Effector memory CD4-positive, alpha-beta T cell (primary cell): ENCODE measurements at regions not wholly inside any gene's neighbourhood (a gene's known extent, or its start where the extent isn't known, plus 50 kb on each side); places are given as distances from the start of the nearest gene placed in this dataset.
"Not testable (repeated sequence)": the region's sequence is repeated elsewhere in the genome, so short reads cannot be mapped to it uniquely, and the experiment has no call there.

Source experiments
- DNase-seq, 3 donors: peaks; one replicate each; pipeline ENCODE4 v3.0.0-alpha.2; 2020
- H3K27ac ChIP-seq: 2 replicates; pipeline ENCODE4 v1.7.0; 2013; ENCODE audit warnings: mild to moderate bottlenecking, low read length, moderate library complexity; ENCODE audit not compliant: insufficient read depth, poor library complexity, severe bottlenecking
- H3K27me3 ChIP-seq: replicated peaks from 2 replicates; pipeline ENCODE4 v1.7.0; 2013; ENCODE audit warnings: mild to moderate bottlenecking, low read length; ENCODE audit not compliant: insufficient read depth, control insufficient read depth, poor library complexity, severe bottlenecking
- H3K36me3 ChIP-seq: 2 replicates; pipeline ENCODE4 v1.7.0; 2013; ENCODE audit warnings: mild to moderate bottlenecking, low read length, moderate library complexity; ENCODE audit not compliant: control insufficient read depth, insufficient read depth
- H3K4me1 ChIP-seq: 2 replicates; pipeline ENCODE4 v1.7.0; 2013; ENCODE audit warnings: low read length, mild to moderate bottlenecking; ENCODE audit not compliant: control insufficient read depth, insufficient read depth, poor library complexity, severe bottlenecking
- H3K4me3 ChIP-seq: 2 replicates; pipeline ENCODE4 v1.7.0; 2013; ENCODE audit warnings: low read length, low read depth, mild to moderate bottlenecking; ENCODE audit not compliant: insufficient read depth, poor library complexity, severe bottlenecking
- H3K9me3 ChIP-seq: 2 replicates; pipeline ENCODE4 v1.7.0; 2013; ENCODE audit warnings: mild to moderate bottlenecking, low read length, moderate library complexity; ENCODE audit not compliant: control insufficient read depth

DNA sequence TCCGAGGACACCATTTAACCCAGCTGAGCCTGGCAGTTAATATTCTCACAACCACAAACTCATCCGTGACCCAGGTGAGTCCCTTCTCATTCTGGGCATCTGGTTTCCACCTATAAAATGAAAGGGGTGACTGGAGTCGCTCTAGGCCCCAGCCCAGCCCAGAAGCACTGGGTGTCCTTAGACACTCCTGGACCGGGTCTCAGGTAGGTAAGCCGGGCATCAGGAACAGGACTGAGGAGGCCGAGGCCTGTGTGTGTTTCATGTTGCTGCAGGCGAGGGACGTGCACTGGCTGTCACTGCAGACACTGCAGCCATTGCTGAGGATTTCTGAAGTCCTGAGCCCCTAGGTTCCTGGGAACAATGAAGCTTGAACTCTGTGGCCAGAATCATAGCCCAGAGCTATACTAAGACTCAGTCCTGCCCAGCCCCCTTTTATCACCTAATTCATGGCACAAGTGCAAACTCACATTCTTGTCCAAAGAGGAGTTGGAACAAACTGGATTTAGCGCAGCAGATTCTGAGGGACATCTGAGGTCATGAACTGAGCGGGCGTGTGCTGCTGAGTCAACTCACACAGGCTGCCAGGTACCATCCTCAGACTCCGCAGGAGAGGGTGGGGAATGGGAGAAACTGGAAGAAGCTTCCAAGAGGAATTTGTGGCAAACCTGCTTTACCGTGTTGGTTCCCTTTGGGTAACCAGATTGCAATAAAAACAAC is 184.9 kb downstream of the FAM43A start:
- Histone ChIP-seq H3K27ac (no peak overlapping the region), H3K36me3 (no peaks in the 10 kb centered on the region), H3K9me3 (no peaks in the 10 kb centered on the region), H3K4me1 (no peaks in the 10 kb centered on the region), H3K27me3 (no peaks in the 10 kb centered on the region), H3K4me3 (no peak overlapping the region)
- DNase-seq, result no peak

GRCh38 chr3:194871143-194871863 is 185.6 kb downstream of the FAM43A start:
- no peaks in the 10 kb centered on the region for H3K9me3 ChIP-seq
- H3K4me3 ChIP-seq, result no peak overlapping the region
- H3K27ac ChIP-seq, result no peak overlapping the region
- no peaks in the 10 kb centered on the region for H3K4me1 ChIP-seq
- DNase-seq, result no peak
- no peaks in the 10 kb centered on the region for H3K36me3 ChIP-seq
- H3K27me3 ChIP-seq, result no peaks in the 10 kb centered on the region

DNA sequence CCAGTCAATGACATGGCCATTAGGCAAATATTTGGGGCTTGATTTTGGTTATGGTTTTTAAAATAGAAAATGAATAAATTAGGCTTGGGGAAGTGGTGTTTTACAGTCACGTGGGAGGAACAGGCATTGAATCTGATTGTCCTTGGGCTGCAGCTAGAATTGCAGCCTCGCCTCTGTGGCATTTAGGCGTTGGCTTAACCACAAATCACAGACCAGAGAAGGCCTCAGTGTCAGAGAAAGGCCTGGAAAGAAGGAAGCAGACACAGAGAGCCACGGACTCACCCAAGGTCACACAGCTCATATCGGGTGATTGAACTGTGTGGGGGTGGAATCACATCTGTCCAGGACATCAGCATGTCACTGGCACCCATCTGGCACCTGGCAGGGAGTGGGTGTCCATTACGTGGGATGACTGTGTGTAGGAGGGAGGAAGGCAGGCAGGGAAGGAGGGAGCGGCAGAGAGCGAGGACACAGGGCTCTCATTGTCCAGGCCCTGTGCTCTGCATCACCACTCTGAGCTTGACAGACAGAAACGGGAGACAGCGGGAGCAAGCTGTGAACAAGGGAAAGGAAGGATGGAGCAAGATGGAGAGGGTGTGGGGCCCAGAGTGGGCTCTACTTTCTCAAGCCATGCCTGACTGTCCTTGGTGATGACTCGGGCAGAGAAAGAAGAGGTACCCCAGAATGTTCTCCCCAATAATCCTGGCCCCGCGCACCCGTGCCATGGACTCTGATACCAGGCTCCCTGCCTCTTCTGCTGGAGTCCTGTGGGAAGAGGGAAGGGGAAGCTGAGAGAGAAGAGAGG is 186.4 kb downstream of the FAM43A start:
- Histone ChIP-seq H3K27me3 (no peaks in the 10 kb centered on the region), H3K27ac (no peak overlapping the region), H3K36me3 (no peaks in the 10 kb centered on the region), H3K9me3 (no peaks in the 10 kb centered on the region), H3K4me3 (no peak overlapping the region), H3K4me1 (no peaks in the 10 kb centered on the region)
- no peak for DNase-seq

DNA sequence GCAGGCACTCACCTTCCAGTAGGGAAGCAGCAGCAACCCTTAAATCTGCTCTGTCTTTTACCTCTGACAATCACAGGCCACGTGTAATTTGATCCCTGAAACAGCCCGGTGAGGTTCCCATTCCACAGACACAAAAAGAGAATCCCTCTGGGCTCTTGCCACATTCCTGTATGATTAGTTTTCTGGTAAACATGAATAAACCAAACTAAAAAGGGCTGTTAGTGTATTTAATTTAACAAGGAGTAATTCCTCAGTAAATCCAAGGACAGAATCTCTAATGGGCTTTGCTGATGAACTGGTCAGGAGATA is 186.9 kb downstream of the FAM43A start:
- Histone ChIP-seq H3K4me1 (no peaks in the 10 kb centered on the region), H3K27ac (no peak overlapping the region), H3K4me3 (no peak overlapping the region), H3K27me3 (no peaks in the 10 kb centered on the region), H3K36me3 (no peaks in the 10 kb centered on the region), H3K9me3 (no peaks in the 10 kb centered on the region)
- no peak for DNase-seq

GRCh38 chr3:194873474-194873873 is 187.8 kb downstream of the FAM43A start:
- not testable (repeated sequence) for DNase-seq, H3K4me1 ChIP-seq, H3K27me3 ChIP-seq, H3K36me3 ChIP-seq, H3K9me3 ChIP-seq, H3K4me3 ChIP-seq, H3K27ac ChIP-seq

GRCh38 chr3:194874206-194874605 is 188.5 kb downstream of the FAM43A start:
- no peaks in the 10 kb centered on the region for H3K27me3 ChIP-seq
- H3K9me3 ChIP-seq, result no peaks in the 10 kb centered on the region
- H3K4me3 ChIP-seq, result no peak overlapping the region
- no peaks in the 10 kb centered on the region for H3K36me3 ChIP-seq
- DNase-seq, result no peak
- H3K27ac ChIP-seq, result no peak overlapping the region
- H3K4me1 ChIP-seq, result no peaks in the 10 kb centered on the region

DNA sequence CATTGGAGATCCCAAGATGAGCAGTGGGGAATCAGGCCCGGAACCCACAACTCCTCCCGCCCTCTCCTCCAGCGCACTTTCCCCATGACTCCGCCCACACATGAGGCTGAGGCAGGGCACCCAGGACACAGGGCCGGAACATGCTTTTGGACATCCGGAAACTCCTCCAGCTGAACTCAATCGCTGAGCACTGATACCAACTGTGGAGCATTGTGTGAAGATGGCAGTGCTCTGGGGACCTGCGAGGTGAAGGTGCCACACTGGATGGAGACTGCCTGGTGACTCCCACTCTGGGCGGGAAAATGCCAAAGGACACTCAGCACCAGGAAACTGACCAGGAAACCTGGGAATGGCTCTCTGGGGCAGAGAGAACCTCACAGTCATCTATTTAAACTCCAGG is 189.1 kb downstream of the FAM43A start:
- no peaks in the 10 kb centered on the region for H3K36me3 ChIP-seq
- no peak for DNase-seq
- H3K27ac ChIP-seq, result no peak overlapping the region
- no peaks in the 10 kb centered on the region for H3K27me3 ChIP-seq
- H3K4me1 ChIP-seq, result no peaks in the 10 kb centered on the region
- H3K9me3 ChIP-seq, result no peaks in the 10 kb centered on the region
- no peak overlapping the region for H3K4me3 ChIP-seq

DNA sequence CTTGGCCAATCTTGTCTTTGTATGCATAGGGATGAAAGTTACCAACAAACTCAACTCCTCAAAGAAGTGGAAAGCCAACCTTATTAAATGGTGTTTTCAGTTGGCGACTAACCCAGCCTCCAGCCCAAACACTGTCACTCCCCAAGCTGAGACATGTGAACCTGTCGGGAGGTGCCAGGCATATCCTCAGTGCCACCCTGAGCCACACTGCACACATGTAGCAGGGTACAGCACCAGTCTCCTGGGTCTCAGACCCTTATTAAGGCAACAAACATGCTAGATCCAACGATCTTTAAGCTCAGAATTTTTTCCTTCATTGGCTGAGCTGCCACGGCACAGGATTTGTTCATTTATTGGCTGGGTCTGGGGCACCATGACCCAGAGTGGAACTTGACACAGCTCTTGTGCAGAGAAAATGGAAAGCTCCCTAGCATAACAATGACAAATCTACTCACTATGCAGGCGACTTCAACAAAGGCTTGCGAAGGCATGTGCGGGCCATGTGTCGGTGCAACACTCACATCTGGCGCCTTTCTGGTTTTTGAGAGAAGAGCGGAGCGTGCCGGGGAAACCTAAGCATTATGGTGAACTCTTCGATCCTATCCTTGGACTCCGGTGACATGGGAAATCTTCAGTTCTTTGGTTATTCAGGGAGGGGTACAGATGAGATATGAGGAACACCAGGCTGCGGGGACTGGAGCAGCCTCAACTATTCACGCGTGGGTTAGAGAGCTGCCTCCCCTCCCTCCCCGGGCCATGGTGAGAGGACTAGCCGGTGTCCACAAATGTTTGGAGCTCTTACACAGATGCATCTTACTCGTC is 190.1 kb downstream of the FAM43A start:
- Histone ChIP-seq H3K36me3 (no peaks in the 10 kb centered on the region), H3K9me3 (no peaks in the 10 kb centered on the region), H3K4me3 (no peak overlapping the region), H3K4me1 (no peaks in the 10 kb centered on the region), H3K27me3 (no peaks in the 10 kb centered on the region), H3K27ac (no peak overlapping the region)
- no peak for DNase-seq

- H3K9me3 ChIP-seq, result no peaks in the 10 kb centered on the region
- H3K36me3 ChIP-seq, result no peaks in the 10 kb centered on the region
- H3K27ac ChIP-seq, result no peak overlapping the region
- DNase-seq, result no peak
- no peak overlapping the region for H3K4me3 ChIP-seq
- H3K4me1 ChIP-seq, result no peaks in the 10 kb centered on the region
- H3K27me3 ChIP-seq, result no peaks in the 10 kb centered on the region
Observed at GRCh38 chr3:194876403-194877095, 190.9 kb downstream of the FAM43A start.
